ENCODE measurements at regions not wholly inside any gene's neighbourhood (a gene's known extent, or its start where the extent isn't known, plus 50 kb on each side); places are given as distances from the start of the nearest gene placed in this dataset.

DNA sequence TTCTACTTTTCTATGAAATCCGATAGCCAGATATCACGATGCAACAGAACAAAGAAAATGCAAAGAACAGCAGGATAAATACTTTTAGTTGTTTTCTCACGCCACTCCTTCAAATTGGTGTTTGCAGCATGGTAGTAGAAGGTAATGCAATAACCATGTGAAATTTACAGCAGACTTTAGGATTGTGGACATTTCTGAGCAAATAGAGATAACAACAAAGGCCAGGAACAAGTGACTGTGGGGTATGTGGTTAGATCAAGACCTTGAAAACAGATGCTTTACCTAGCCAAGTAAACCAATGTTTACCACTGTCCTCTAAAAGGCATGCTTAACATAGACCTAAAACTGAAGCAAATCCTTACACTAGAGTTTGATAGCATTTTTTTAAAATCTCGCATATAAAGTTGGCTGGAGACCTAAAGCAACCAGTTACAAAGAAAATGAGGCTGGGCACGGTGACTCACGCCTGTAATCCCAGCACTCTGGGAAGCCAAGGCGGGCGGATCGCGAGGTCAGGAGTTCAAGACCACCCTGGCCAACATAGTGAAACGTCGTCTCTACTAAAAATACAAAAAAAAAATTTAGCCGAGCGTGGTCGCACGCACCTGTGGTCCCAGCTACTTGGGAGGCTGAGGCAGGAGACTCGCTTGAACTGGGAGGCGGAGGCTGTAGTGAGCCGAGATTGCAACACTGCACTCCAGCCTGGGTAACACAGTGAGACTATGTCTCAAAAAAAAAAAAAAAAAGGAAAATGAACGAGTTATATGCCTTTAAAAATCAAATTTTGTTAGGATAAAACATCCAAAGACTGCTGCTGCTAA is 123.2 kb upstream of the FOXN3 start:
- intact Hi-C loops (cut with micrococcal nuclease): no loop called here
- under 1% methylated on average over 17 of the region's 20 CpGs for WGBS (ENCODE audit: insufficient coverage, low coverage, missing lambda C conversion rate)
- Histone ChIP-seq H3K4me2 (ENCODE audit: insufficient read depth, low read length) (no peak overlapping the region), H3K4me1 (replicated peaks in 1 of 2; ENCODE audit: control insufficient read depth in 2 of 2, insufficient read depth in 2 of 2, low read length in 2 of 2) (no peaks in the 10 kb centered on the region), H3K27me3 (ENCODE audit: control insufficient read depth in 2 of 2, insufficient read depth in 2 of 2, low read length in 2 of 2) (no peaks in the 10 kb centered on the region), H3K9me1 (ENCODE audit: control insufficient read depth, insufficient read depth, low read length) (no peaks in the 10 kb centered on the region), H3K9me3 (replicated peaks; ENCODE audit: control insufficient read depth, insufficient read depth, low read depth, low read length) (no peaks in the 10 kb centered on the region), H2AFZ (ENCODE audit: low read depth, low read length) (no peak overlapping the region), H3K79me2 (ENCODE audit: control insufficient read depth, insufficient read depth, low read length) (no peaks in the 10 kb centered on the region), H3K9ac (ENCODE audit: insufficient read depth in 1 of 2, low read depth in 2 of 2, low read length in 2 of 2) (no peak overlapping the region), H3K27ac (ENCODE audit: extremely low read depth, low read depth, low read length) (no peak overlapping the region), H3K4me3 (no peak overlapping the region), H4K20me1 (replicated peaks; ENCODE audit: control insufficient read depth, insufficient read depth, low read length) (no peaks in the 10 kb centered on the region), H3K36me3 (ENCODE audit: control insufficient read depth, insufficient read depth, low read length) (no peaks in the 10 kb centered on the region)
- POLR2A ChIA-PET: no interaction called here
- FAIRE-seq (no peak), DNase-seq (ENCODE audit: extremely low read depth in 1 of 4, low spot score in 3 of 4) (no peak), ATAC-seq (no peak)
- CTCF ChIA-PET (ENCODE audit: low intra/inter-chr PET ratio): no interaction called here
- no TSS peak for BruUV-seq (replicated peaks)
- TF ChIP-seq LARP7 (IDR thresholded peaks at IDR 0.05) (no peak), ZNF436 (CRISPR knock-in tag; IDR thresholded peaks at IDR 0.05) (no peak), FOXA3 (CRISPR knock-in tag; conservative IDR thresholded peaks at IDR 0.05 in 1 of 2, IDR thresholded peaks at IDR 0.05 in 1 of 2) (0 out of 4 replicates have a peak, but pooled peaks of 1 of the 2 experiments have one; percentile 40)
- in situ Hi-C loops (cut with MboI): no loop called here

DNA sequence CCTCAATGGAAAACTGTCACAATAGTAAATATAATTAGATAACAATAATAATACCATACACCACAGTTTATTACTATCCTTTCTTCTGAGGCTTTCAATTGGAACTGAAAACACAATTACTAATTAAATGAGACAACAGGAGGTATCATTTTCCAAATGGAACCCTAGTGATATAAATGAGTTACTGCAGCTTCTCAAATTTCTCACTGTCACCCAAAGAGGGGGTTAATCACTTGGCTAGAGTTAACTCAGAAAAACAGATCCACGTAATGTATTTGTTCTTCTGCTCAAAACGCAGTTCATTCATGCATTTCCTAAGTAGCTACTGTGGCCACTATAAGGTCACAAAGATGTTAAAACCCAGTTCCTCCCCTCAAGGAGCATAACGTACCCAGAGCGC is 120.9 kb upstream of the FOXN3 start:
- H3K9me3 ChIP-seq (replicated peaks; ENCODE audit: control insufficient read depth, insufficient read depth, low read depth, low read length): no peaks in the 10 kb centered on the region
- H3K79me2 ChIP-seq (ENCODE audit: control insufficient read depth, insufficient read depth, low read length): no peaks in the 10 kb centered on the region
- DNase-seq (ENCODE audit: extremely low read depth in 1 of 4, low spot score in 3 of 4) (no peak), ATAC-seq (no peak), FAIRE-seq (no peak)
- no peaks in the 10 kb centered on the region for H3K36me3 ChIP-seq (ENCODE audit: control insufficient read depth, insufficient read depth, low read length)
- H3K27me3 ChIP-seq (ENCODE audit: control insufficient read depth in 2 of 2, insufficient read depth in 2 of 2, low read length in 2 of 2): no peaks in the 10 kb centered on the region
- no peak overlapping the region for H3K4me2 ChIP-seq (ENCODE audit: insufficient read depth, low read length)
- intact Hi-C loops (cut with micrococcal nuclease) (no loop called here), in situ Hi-C loops (cut with MboI) (no loop called here)
- H3K27ac ChIP-seq (ENCODE audit: extremely low read depth, low read depth, low read length): no peak overlapping the region
- no peaks in the 10 kb centered on the region for H3K4me1 ChIP-seq (replicated peaks in 1 of 2; ENCODE audit: control insufficient read depth in 2 of 2, insufficient read depth in 2 of 2, low read length in 2 of 2)
- BruUV-seq (replicated peaks): no TSS peak
- H3K9me1 ChIP-seq (ENCODE audit: control insufficient read depth, insufficient read depth, low read length): no peaks in the 10 kb centered on the region
- no peak overlapping the region for H3K4me3 ChIP-seq
- no peak overlapping the region for H2AFZ ChIP-seq (ENCODE audit: low read depth, low read length)
- CTCF ChIA-PET (ENCODE audit: low intra/inter-chr PET ratio): no interaction called here
- 22% methylated on average over 4 of the region's 4 CpGs for WGBS (ENCODE audit: insufficient coverage, low coverage, missing lambda C conversion rate)
- H4K20me1 ChIP-seq (replicated peaks; ENCODE audit: control insufficient read depth, insufficient read depth, low read length): no peaks in the 10 kb centered on the region
- POLR2A ChIA-PET: no interaction called here
- no peak overlapping the region for H3K9ac ChIP-seq (ENCODE audit: insufficient read depth in 1 of 2, low read depth in 2 of 2, low read length in 2 of 2)
- TF ChIP-seq, protein P1, sequence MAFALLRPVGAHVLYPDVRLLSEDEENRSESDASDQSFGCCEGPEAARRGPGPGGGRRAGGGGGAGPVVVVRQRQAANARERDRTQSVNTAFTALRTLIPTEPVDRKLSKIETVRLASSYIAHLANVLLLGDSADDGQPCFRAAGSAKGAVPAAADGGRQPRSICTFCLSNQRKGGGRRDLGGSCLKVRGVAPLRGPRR (CRISPR knock-in tag; IDR thresholded peaks at IDR 0.05): no peak
- TF ChIP-seq, protein P2, sequence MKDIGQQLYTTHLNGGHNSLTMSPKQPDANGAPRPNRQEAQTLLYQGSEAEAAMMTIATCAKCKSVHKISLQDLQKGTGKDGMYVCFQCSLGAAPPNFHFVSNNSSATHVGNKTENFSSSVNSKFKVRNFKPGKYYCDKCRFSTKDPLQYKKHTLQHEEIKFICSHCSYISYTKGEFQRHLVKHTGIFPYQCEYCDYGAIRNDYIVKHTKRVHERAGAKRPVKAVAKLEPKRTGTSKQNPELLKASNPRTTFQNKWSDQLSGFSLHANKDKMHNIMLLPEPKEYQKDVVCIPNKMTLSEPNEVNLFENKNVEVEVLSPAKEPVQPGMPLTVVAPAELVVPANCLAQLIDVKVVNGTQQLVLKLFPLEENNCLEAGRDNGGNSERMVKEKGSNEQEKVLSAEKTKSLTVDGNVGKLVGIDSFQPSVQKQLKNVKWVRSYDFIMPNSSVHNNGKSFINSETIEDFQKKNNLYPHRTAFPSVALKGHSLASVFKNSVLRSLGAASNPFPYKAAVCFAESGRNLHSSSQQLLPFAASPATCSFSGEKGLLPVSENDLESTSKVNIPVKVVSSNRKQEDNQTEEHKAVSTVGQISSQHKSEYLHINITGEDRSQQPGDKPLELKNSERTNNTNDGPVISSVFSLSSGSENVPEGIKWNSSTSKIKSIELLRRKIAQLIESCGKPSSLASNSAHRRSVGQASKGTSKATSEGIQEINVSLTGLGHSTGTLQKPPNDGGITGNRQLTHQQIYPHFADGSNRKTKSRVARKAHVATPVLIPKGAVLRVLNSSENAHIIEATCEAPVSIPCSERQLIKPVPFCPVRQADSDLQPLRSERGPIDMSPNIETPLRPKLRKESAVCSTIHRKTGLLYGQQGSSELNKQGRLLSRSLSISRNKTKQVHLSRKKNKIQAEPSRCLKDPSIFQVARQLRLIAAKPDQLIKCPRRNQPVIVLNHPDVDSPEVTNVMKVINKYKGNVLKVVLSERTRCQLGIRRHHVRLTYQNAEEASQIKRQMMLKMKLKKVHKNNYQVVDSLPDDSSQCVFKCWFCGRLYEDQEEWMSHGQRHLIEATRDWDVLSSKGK (CRISPR knock-in tag; IDR thresholded peaks at IDR 0.05): no peak
- TF ChIP-seq SETDB1 (IDR thresholded peaks at IDR 0.05; ENCODE audit: low read length) (no peak), HNRNPH1 (optimal IDR thresholded peaks at IDR 0.05; ENCODE audit: low read depth, low read length) (no peak), ZBTB1 (CRISPR knock-in tag; IDR thresholded peaks at IDR 0.05; ENCODE audit: borderline replicate concordance, low read depth) (no peak)
- TF ChIP-seq, protein P3, sequence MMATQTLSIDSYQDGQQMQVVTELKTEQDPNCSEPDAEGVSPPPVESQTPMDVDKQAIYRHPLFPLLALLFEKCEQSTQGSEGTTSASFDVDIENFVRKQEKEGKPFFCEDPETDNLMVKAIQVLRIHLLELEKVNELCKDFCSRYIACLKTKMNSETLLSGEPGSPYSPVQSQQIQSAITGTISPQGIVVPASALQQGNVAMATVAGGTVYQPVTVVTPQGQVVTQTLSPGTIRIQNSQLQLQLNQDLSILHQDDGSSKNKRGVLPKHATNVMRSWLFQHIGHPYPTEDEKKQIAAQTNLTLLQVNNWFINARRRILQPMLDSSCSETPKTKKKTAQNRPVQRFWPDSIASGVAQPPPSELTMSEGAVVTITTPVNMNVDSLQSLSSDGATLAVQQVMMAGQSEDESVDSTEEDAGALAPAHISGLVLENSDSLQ (IDR thresholded peaks at IDR 0.05): no peak
